H9 (cell line): ENCODE measurements at regions not wholly inside any gene's neighbourhood (a gene's known extent, or its start where the extent isn't known, plus 50 kb on each side); places are given as distances from the start of the nearest gene placed in this dataset.

Experiments
- DNase-seq: peaks from one replicate; pipeline ENCODE4 v3.0.0-alpha.2; 2017
- H2AFZ ChIP-seq: one replicate; pipeline ENCODE4 v1.6.1; 2013; ENCODE audit warnings: mild to moderate bottlenecking, low read length, control low read depth, moderate library complexity
- H2AK5ac ChIP-seq: 2 replicates; pipeline ENCODE4 v1.6.1; 2013; ENCODE audit warnings: low read length, control low read depth, mixed read lengths; ENCODE audit not compliant: insufficient read length
- H2BK120ac ChIP-seq: one replicate; pipeline ENCODE4 v1.6.1; 2013; ENCODE audit warnings: low read depth, mild to moderate bottlenecking, low read length, control low read depth, inconsistent platforms; ENCODE audit not compliant: poor library complexity, severe bottlenecking
- H2BK12ac ChIP-seq: 2 replicates; pipeline ENCODE4 v1.6.1; 2013; ENCODE audit warnings: low read length, control low read depth, mixed read lengths, low read depth; ENCODE audit not compliant: insufficient read length
- H2BK15ac ChIP-seq: 2 replicates; pipeline ENCODE4 v1.6.1; 2013; ENCODE audit warnings: low read depth, low read length, control low read depth
- H2BK20ac ChIP-seq: one replicate; pipeline ENCODE4 v1.6.1; 2013; ENCODE audit warnings: low read depth, mild to moderate bottlenecking, low read length, control low read depth, inconsistent platforms; ENCODE audit not compliant: poor library complexity, severe bottlenecking
- H2BK5ac ChIP-seq: 2 replicates; pipeline ENCODE4 v1.6.1; 2013; ENCODE audit warnings: low read length, control low read depth, mixed read lengths; ENCODE audit not compliant: insufficient read length
- H3K14ac ChIP-seq: 2 replicates; pipeline ENCODE4 v1.6.1; 2013; ENCODE audit warnings: low read length, control low read depth; ENCODE audit not compliant: insufficient read depth
- H3K18ac ChIP-seq: 2 replicates; pipeline ENCODE4 v1.6.1; 2013; ENCODE audit warnings: low read depth, mild to moderate bottlenecking, mixed read lengths, low read length, control low read depth; ENCODE audit not compliant: insufficient read length
- H3K23ac ChIP-seq: 2 replicates; pipeline ENCODE4 v1.6.1; 2013; ENCODE audit warnings: low read length, control low read depth, mixed read lengths, low read depth; ENCODE audit not compliant: insufficient read length
- H3K23me2 ChIP-seq: 2 replicates; pipeline ENCODE4 v1.6.1; 2013; ENCODE audit warnings: low read depth, mild to moderate bottlenecking, mixed read lengths, low read length, control low read depth; ENCODE audit not compliant: insufficient read length, poor library complexity, severe bottlenecking
- H3K27ac ChIP-seq: 2 replicates; pipeline ENCODE4 v1.5.1; 2013; ENCODE audit warnings: low read length, control low read depth, mixed read lengths, low read depth; ENCODE audit not compliant: insufficient read length
- H3K27me3 ChIP-seq: 2 replicates; pipeline ENCODE4 v1.6.1; 2013; ENCODE audit warnings: low read length, control low read depth, inconsistent platforms; ENCODE audit not compliant: insufficient read depth
- H3K4ac ChIP-seq: 2 replicates; pipeline ENCODE4 v1.6.1; 2013; ENCODE audit warnings: low read depth, mild to moderate bottlenecking, control low read depth, inconsistent platforms, low read length, moderate library complexity
- H3K4me1 ChIP-seq: 2 replicates; pipeline ENCODE4 v1.6.1; 2013; ENCODE audit warnings: low read length, control low read depth, inconsistent platforms; ENCODE audit not compliant: insufficient read depth
- H3K4me2 ChIP-seq: 2 replicates; pipeline ENCODE4 v1.6.1; 2013; ENCODE audit warnings: low read length, control low read depth, mixed read lengths; ENCODE audit not compliant: insufficient read length, insufficient read depth
- H3K56ac ChIP-seq: 2 replicates; pipeline ENCODE4 v1.6.1; 2013; ENCODE audit warnings: low read depth, mild to moderate bottlenecking, mixed read lengths, low read length, control low read depth; ENCODE audit not compliant: insufficient read length
- H3K79me1 ChIP-seq: 2 replicates; pipeline ENCODE4 v1.6.1; 2013; ENCODE audit warnings: low read depth, mild to moderate bottlenecking, moderate library complexity, low read length, control low read depth, inconsistent platforms; ENCODE audit not compliant: insufficient read depth, poor library complexity, severe bottlenecking
- H3K79me2 ChIP-seq: 2 replicates; pipeline ENCODE4 v1.6.1; 2013; ENCODE audit warnings: low read length, control low read depth, inconsistent platforms; ENCODE audit not compliant: insufficient read depth
- H3K9ac ChIP-seq: 2 replicates; pipeline ENCODE4 v1.6.1; 2013; ENCODE audit warnings: low read length, control low read depth, mixed read lengths; ENCODE audit not compliant: insufficient read length; ENCODE audit errors: extremely low read depth
- H3K9me3 ChIP-seq: one replicate; pipeline ENCODE4 v1.6.1; 2013; ENCODE audit warnings: low read depth, low read length, inconsistent platforms; ENCODE audit not compliant: control insufficient read depth
- H3T11ph ChIP-seq: one replicate; pipeline ENCODE4 v1.6.1; 2013; ENCODE audit warnings: mild to moderate bottlenecking, low read length, control low read depth, inconsistent platforms
- H4K20me1 ChIP-seq: one replicate; pipeline ENCODE4 v1.6.1; 2013; ENCODE audit not compliant: control insufficient read depth, insufficient read length, insufficient read depth
- H4K5ac ChIP-seq: 2 replicates; pipeline ENCODE4 v1.6.1; 2013; ENCODE audit warnings: low read depth, mild to moderate bottlenecking, mixed read lengths, low read length, control low read depth; ENCODE audit not compliant: insufficient read length
- H4K8ac ChIP-seq: replicated peaks from 2 replicates; pipeline ENCODE4 v1.6.1; 2013; ENCODE audit warnings: low read length, control low read depth, mixed read lengths, low read depth; ENCODE audit not compliant: insufficient read length
- H4K91ac ChIP-seq: 2 replicates; pipeline ENCODE4 v1.6.1; 2013; ENCODE audit warnings: low read depth, mild to moderate bottlenecking, moderate library complexity, mixed read lengths, low read length, control low read depth; ENCODE audit not compliant: insufficient read length
- H3K27ac Mint-ChIP-seq, 3 experiments: 2 replicates in 2 of 3; 3 replicates in 1 of 3; pipeline ENCODE4 v1.8.0; 2020 to 2021; ENCODE audit warnings: mixed read lengths in 3 of 3, mild to moderate bottlenecking in 1 of 3, moderate library complexity in 1 of 3
- H3K27me3 Mint-ChIP-seq: 2 replicates; pipeline ENCODE4 v1.8.0; 2021; ENCODE audit warnings: low read depth, mild to moderate bottlenecking, moderate library complexity, mixed read lengths
- H3K36me3 Mint-ChIP-seq, 3 experiments: 2 replicates in 2 of 3; 3 replicates in 1 of 3; pipeline ENCODE4 v1.8.0; 2020 to 2021; ENCODE audit warnings: low read depth in 3 of 3, mixed read lengths in 3 of 3; ENCODE audit not compliant: insufficient read depth in 1 of 3
- H3K4me1 Mint-ChIP-seq, 2 experiments: 2 replicates each; pipeline ENCODE4 v1.8.0; 2020; ENCODE audit warnings: mixed read lengths in 2 of 2
- H3K4me3 Mint-ChIP-seq, 2 experiments: 2 replicates in 1 of 2; 3 replicates in 1 of 2; pipeline ENCODE4 v1.8.0; 2020 to 2021; ENCODE audit warnings: mild to moderate bottlenecking in 2 of 2, mixed read lengths in 2 of 2, moderate library complexity in 1 of 2
- H3K9me3 Mint-ChIP-seq, 2 experiments: 2 replicates in 1 of 2; 3 replicates in 1 of 2; pipeline ENCODE4 v1.8.0; 2020; ENCODE audit warnings: mild to moderate bottlenecking in 2 of 2, mixed read lengths in 2 of 2, moderate library complexity in 1 of 2
- CTCF ChIP-seq: fragments of 200-600 bp; sonication (generic); conservative IDR thresholded peaks from 3 replicates; pipeline ENCODE4 v1.8.0; 2021; ENCODE audit warnings: antibody characterized with exemption, mild to moderate bottlenecking
- WGBS: extraction: QIAGEN DNeasy Blood & Tissue Kit; methylation state at CpG from one replicate; pipeline ENCODE4 v1.1.7; 2013; ENCODE audit warnings: missing lambda C conversion rate, low lambda C conversion rate, mixed read lengths; ENCODE audit not compliant: insufficient read length; ENCODE audit errors: extremely low coverage; 5-methylcytosine and 5-hydroxymethylcytosine counted together

- Histone ChIP-seq H2BK20ac (no peak overlapping the region), H3K14ac (no peak overlapping the region), H3K4me1 (peaks cover 5% of the 10 kb centered on the region; the same call in 1 of the 2 replicates), H3K23ac (no peak overlapping the region), H3K27me3 (no peaks in the 10 kb centered on the region; the same call in 1 of the 2 replicates), H2AK5ac (no peak overlapping the region), H3K56ac (no peak overlapping the region), H3T11ph (no peak overlapping the region), H2AFZ (no peak overlapping the region), H3K79me1 (no peaks in the 10 kb centered on the region), H3K4me2 (no peak overlapping the region), H2BK120ac (no peak overlapping the region), H2BK12ac (no peak overlapping the region), H3K18ac (no peak overlapping the region), H4K8ac (no peak overlapping the region), H4K5ac (no peak overlapping the region), H3K9ac (no peak overlapping the region), H3K4ac (no peak overlapping the region), H2BK5ac (no peak overlapping the region), H3K23me2 (no peaks in the 10 kb centered on the region), H4K91ac (no peak overlapping the region), H3K79me2 (no peaks in the 10 kb centered on the region), H4K20me1 (no peaks in the 10 kb centered on the region), H3K27ac (no peak overlapping the region), H2BK15ac (no peak overlapping the region), H3K9me3 (no peaks in the 10 kb centered on the region)
- H3K9me3 Mint-ChIP-seq, result peaks cover 0 to 6% of the 10 kb centered on the region in 2 experiments; a peak in 1 of 5 replicates
- no peak for DNase-seq
- TF ChIP-seq CTCF, result no peak
- WGBS, result no CpG with 5 or more reads among the region's 3 CpGs
- H3K4me3 Mint-ChIP-seq, result no peak overlapping the region
- H3K4me1 Mint-ChIP-seq, result peaks cover 6 to 10% of the 10 kb centered on the region in 2 experiments
- H3K27me3 Mint-ChIP-seq, result peaks cover 14% of the 10 kb centered on the region
- H3K36me3 Mint-ChIP-seq, result peaks cover 0 to 2% (median 0%) of the 10 kb centered on the region in 3 experiments; a peak in 2 of 7 replicates
- no peak overlapping the region for H3K27ac Mint-ChIP-seq
These were observed 230.3 kb upstream of the ECI2 start for GRCh38 chr6:4365686-4366085.
